ENCODE measurements at regions not wholly inside any gene's neighbourhood (a gene's known extent, or its start where the extent isn't known, plus 50 kb on each side); places are given as distances from the start of the nearest gene placed in this dataset.

DNA sequence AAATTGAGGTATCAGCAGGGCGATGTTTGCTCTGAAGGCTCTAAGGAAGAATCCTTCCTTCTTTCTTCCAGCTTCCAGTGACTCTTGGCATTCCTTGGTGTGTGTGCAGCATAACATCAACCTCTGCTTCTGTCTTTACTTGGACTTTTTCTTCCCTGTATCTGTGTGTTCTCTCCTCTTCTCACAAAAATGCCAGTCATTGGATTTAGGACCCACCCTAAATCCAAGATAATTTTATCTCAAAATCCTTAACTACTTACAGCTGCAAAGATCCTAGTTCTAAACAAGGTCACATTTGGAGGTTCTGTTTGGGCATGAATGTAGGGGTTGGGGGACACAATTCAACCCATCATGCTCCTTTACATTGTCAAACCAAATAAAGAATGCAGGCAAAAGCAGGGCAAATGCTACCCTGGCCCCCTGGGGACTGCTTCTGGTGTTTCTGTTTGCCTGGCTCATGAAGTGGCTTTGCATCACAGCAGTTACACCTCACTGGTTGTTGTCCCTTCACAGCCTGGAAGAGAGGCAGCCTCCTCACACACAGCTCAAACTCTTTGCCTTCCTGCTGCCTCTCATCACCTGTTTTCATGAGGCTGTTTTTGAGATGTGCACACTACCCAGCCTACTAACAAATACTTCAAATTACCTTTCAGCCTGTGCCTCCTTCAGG is 64.8 kb upstream of the PLCXD3 start:
- intact Hi-C loops (cut with micrococcal nuclease; ENCODE audit: unreplicated experiment): no loop called here
- Histone ChIP-seq H3K79me2 (ENCODE audit: control insufficient read depth, insufficient read depth, low read length) (no peaks in the 10 kb centered on the region), H2AFZ (ENCODE audit: control insufficient read depth, low read depth, low read length) (no peak overlapping the region), H3K36me3 (ENCODE audit: control insufficient read depth in 2 of 2, insufficient read depth in 2 of 2, low read length in 1 of 2) (no peaks in the 10 kb centered on the region), H3K9ac (ENCODE audit: control insufficient read depth, insufficient read depth, low read length) (no peak overlapping the region), H3K9me3 (replicated peaks; ENCODE audit: control insufficient read depth, insufficient read depth, low read length) (no peaks in the 10 kb centered on the region), H3K27ac (ENCODE audit: control insufficient read depth, insufficient read depth) (no peak overlapping the region), H3K4me2 (ENCODE audit: control insufficient read depth, insufficient read depth) (no peak overlapping the region), H3K4me3 (no peak overlapping the region), H3K4me1 (ENCODE audit: control insufficient read depth, insufficient read depth, low read length) (no peaks in the 10 kb centered on the region), H4K20me1 (ENCODE audit: control insufficient read depth, insufficient read depth) (no peaks in the 10 kb centered on the region), H3K27me3 (replicated peaks in 1 of 2; ENCODE audit: control insufficient read depth in 2 of 2, insufficient read depth in 2 of 2, low read length in 1 of 2) (no peaks in the 10 kb centered on the region)
- DNase-seq (ENCODE audit: low read depth, low spot score) (no peak), FAIRE-seq (no peak), ATAC-seq (no peak)
- ChIA-PET RAD21 (ENCODE audit: unreplicated experiment) (no interaction called here), CTCF (no interaction called here), SMC1A (ENCODE audit: uncharacterized antibody, unreplicated experiment) (no interaction called here), POLR2A (no interaction called here)
- 67% methylated on average over 1 of the region's 1 CpG for WGBS (ENCODE audit: insufficient coverage, insufficient replicate concordance, low lambda C conversion rate, missing lambda C conversion rate)
- BruUV-seq (replicated peaks): no TSS peak
- in situ Hi-C loops (cut with MboI): no loop called here
- TF ChIP-seq STAT3 (IDR thresholded peaks at IDR 0.05; ENCODE audit: low read depth, low read length): no peak
- TF ChIP-seq, protein P1, sequence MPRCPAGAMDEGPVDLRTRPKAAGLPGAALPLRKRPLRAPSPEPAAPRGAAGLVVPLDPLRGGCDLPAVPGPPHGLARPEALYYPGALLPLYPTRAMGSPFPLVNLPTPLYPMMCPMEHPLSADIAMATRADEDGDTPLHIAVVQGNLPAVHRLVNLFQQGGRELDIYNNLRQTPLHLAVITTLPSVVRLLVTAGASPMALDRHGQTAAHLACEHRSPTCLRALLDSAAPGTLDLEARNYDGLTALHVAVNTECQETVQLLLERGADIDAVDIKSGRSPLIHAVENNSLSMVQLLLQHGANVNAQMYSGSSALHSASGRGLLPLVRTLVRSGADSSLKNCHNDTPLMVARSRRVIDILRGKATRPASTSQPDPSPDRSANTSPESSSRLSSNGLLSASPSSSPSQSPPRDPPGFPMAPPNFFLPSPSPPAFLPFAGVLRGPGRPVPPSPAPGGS (IDR thresholded peaks at IDR 0.05; ENCODE audit: borderline replicate concordance, insufficient read depth, low read depth, low read length, poor library complexity, severe bottlenecking): no peak
- no peak for TF ChIP-seq STAT1 (conservative IDR thresholded peaks at IDR 0.05)
- TF ChIP-seq, protein P2, sequence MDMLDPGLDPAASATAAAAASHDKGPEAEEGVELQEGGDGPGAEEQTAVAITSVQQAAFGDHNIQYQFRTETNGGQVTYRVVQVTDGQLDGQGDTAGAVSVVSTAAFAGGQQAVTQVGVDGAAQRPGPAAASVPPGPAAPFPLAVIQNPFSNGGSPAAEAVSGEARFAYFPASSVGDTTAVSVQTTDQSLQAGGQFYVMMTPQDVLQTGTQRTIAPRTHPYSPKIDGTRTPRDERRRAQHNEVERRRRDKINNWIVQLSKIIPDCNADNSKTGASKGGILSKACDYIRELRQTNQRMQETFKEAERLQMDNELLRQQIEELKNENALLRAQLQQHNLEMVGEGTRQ (IDR thresholded peaks at IDR 0.05; ENCODE audit: borderline replicate concordance, low read depth, low read length): no peak

DNA sequence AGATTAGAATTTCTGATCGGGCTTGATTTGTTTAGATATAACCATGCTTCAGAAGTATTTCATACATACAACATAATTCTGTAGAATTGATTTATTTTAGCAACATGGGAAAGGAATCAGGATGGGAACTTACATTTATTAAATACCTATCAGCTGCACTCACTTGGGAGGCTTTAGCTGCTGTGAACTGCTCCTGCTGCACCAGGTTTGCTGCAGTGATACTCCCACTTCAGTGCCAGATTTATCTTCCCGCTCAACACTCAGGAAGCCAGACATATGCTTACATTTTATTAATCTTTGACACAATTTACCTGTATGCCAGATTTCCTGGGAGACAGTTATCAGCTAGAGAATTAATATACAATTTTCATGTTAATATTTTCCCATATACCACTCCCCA is 64.0 kb upstream of the PLCXD3 start:
- no peak overlapping the region for H3K9ac ChIP-seq (ENCODE audit: control insufficient read depth, insufficient read depth, low read length)
- H4K20me1 ChIP-seq (ENCODE audit: control insufficient read depth, insufficient read depth): no peaks in the 10 kb centered on the region
- H3K4me1 ChIP-seq (ENCODE audit: control insufficient read depth, insufficient read depth, low read length): no peaks in the 10 kb centered on the region
- ChIA-PET POLR2A (no interaction called here), RAD21 (ENCODE audit: unreplicated experiment) (no interaction called here), SMC1A (ENCODE audit: uncharacterized antibody, unreplicated experiment) (no interaction called here), CTCF (no interaction called here)
- no peaks in the 10 kb centered on the region for H3K36me3 ChIP-seq (ENCODE audit: control insufficient read depth in 2 of 2, insufficient read depth in 2 of 2, low read length in 1 of 2)
- in situ Hi-C loops (cut with MboI): no loop called here
- 40% methylated on average over 2 of the region's 2 CpGs for WGBS (ENCODE audit: insufficient coverage, insufficient replicate concordance, low lambda C conversion rate, missing lambda C conversion rate)
- H3K4me3 ChIP-seq: no peak overlapping the region
- no peaks in the 10 kb centered on the region for H3K79me2 ChIP-seq (ENCODE audit: control insufficient read depth, insufficient read depth, low read length)
- no peak overlapping the region for H2AFZ ChIP-seq (ENCODE audit: control insufficient read depth, low read depth, low read length)
- TF ChIP-seq SP1 (IDR thresholded peaks at IDR 0.05; ENCODE audit: low read depth, low read length) (no peak), CHD4 (IDR thresholded peaks at IDR 0.05) (no peak), RAD51 (IDR thresholded peaks at IDR 0.05) (no peak), EZH2 (IDR thresholded peaks at IDR 0.05; ENCODE audit: borderline replicate concordance, control insufficient read depth, low read depth, low read length) (no peak)
- no peak overlapping the region for H3K27ac ChIP-seq (ENCODE audit: control insufficient read depth, insufficient read depth)
- no peaks in the 10 kb centered on the region for H3K27me3 ChIP-seq (replicated peaks in 1 of 2; ENCODE audit: control insufficient read depth in 2 of 2, insufficient read depth in 2 of 2, low read length in 1 of 2)
- DNase-seq (ENCODE audit: low read depth, low spot score) (no peak), FAIRE-seq (no peak), ATAC-seq (no peak)
- no peak overlapping the region for H3K4me2 ChIP-seq (ENCODE audit: control insufficient read depth, insufficient read depth)
- BruUV-seq (replicated peaks): no TSS peak
- intact Hi-C loops (cut with micrococcal nuclease; ENCODE audit: unreplicated experiment): no loop called here
- H3K9me3 ChIP-seq (replicated peaks; ENCODE audit: control insufficient read depth, insufficient read depth, low read length): no peaks in the 10 kb centered on the region
